ENCODE measurements at regions not wholly inside any gene's neighbourhood (a gene's known extent, or its start where the extent isn't known, plus 50 kb on each side); places are given as distances from the start of the nearest gene placed in this dataset.

GRCh38 chr5:52498607-52499006, 289.1 kb upstream of the ITGA1 start:
- no peak for DNase-seq (ENCODE audit: low spot score)

DNA sequence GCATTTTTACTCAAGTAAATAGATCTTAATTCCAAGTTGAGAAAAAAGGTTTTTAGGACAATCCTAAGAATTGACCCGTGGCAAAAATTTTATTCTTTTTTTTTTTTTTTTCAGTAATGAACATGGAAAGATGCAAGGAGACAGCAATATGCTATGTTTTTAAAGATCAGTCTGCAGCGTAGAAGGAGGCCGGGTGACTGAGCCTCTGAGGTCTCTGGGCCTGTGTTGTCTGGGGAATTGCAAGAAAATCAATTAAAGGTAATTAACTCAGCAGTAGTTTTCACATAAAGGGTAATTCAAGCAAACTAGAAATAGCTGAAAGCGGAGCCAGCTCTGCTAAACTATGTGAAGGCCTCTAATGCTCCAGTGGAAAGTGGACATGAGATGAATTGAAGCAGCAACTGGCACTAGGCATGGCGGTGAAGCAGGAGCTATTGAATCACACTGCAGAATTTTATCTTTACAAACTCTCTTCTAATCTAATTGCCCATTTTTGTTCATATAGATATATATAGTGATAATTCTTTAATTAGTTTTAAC, 285.2 kb upstream of the ITGA1 start:
- no peak for DNase-seq (ENCODE audit: low spot score)

DNA sequence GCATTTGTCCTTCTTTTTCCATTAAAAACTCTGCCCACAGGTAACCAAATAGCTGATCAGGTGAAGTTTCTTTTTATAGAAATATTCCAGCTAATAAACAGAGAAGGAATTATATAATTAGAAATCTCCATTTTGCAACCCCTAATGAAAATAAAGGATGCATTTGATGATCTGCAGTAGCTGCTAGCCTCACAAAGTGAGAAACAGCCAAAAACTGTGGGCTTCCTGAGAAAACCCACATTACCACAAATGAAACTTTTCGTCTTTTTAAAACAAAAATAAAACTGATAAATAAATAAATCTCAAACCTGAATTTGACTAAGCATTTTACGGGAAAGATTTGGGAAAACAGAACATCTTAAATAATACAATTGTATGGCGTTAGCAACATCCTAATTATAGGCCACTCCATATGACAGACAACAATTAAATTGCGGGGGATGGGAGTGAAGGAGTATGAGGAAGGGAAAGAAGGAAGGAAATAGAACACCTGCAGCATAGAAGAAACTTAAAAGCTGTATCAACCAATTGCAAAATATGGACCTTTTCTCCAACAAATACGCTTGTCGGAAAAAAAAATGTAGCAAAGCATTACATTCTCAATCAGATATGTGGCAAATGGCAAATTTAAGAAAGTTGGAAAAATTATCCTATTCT, 283.0 kb upstream of the ITGA1 start:
- no peak for DNase-seq (ENCODE audit: low spot score)

GRCh38 chr5:52517667-52518066, 270.0 kb upstream of the ITGA1 start:
- DNase-seq (ENCODE audit: low spot score): no peak

GRCh38 chr5:52520171-52520570, 267.5 kb upstream of the ITGA1 start:
- no peak for DNase-seq (ENCODE audit: low spot score)

- DNase-seq (ENCODE audit: low spot score): no peak
These were observed 266.5 kb upstream of the ITGA1 start for GRCh38 chr5:52521236-52521635.

DNA sequence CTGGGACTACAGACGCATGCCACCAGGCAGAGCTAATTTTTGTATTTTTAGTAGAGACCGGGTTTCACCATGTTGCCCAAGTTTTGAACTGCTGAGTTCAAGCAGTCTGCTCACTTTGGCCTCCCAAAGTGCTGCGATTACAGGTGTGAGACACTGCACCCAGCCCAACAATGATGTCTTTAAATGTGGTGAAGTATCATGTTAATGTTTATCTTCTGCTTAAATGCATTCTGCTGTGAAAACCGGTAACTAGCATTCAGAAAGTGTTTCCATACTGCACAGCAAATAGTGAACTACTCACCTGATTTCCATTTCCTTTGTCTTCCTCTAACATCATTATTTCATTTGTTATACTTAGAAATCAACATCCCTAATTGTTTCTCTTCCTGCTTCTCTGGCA, 264.0 kb upstream of the ITGA1 start:
- DNase-seq (ENCODE audit: low spot score): no peak

DNA sequence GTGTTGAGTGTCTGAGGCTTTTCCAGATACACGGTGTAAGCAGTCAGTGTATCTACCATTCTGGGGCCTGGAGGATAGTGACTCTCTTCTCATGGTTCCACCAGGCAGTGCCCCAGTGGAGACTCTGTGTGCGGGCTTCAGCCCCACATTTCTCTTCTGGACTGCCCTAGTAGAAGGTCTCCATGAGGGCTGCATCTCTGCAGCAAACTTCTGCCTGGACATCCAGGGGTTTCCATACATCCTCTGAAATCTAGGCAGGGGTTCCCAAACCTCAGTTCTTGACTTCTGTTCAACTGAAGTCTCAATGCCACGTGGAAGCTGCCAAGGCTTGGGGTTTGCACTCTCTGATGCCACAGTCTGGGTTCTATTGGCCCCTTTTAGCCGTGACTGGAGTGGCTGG, 256.6 kb upstream of the ITGA1 start:
- DNase-seq (ENCODE audit: low spot score): no peak

- no peak for DNase-seq (ENCODE audit: low spot score)
These were observed 244.1 kb upstream of the ITGA1 start for GRCh38 chr5:52543594-52543993.

- no peak for DNase-seq (ENCODE audit: low spot score)
These were observed 243.0 kb upstream of the ITGA1 start for GRCh38 chr5:52544738-52545137.

DNA sequence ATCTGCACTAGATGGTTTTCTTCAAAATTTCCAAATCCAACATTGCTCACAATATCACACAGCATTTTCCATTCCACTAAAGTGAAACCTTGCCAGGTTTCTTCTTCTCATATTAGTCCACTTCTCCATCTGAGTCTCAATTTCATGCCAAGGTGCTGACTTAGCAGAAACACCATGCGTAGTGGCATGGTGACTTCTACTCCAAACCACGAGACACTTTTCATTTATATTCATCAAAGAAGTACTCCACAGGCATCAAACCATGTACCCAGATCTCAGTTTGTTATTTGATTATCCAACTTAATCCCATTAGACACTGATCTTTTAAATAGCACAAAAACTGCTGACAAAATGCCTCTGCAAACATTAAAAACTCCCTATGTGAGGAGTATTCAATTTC, 233.4 kb upstream of the ITGA1 start:
- DNase-seq (ENCODE audit: low spot score): no peak

DNA sequence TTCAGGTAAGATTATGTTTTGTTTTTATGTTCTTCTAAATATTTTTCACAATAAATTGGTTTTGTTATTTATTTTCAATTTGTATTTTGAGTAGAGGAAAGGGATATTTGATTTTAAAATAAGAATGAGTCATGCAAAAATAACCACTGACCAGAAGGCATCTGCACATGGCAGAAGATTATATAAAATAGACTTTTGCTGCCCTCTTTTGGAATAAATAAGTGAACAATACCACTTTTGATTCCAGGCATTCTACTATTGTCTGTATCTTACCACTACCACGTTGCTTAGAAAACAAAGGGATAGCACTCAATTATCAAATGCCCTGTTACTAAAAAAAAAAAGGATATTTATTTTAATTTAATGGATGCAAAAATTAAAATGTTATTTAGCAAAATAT, 227.3 kb upstream of the ITGA1 start:
- no peak for DNase-seq (ENCODE audit: low spot score)

GRCh38 chr5:52562473-52562872, 225.2 kb upstream of the ITGA1 start:
- no peak for DNase-seq (ENCODE audit: low spot score)

DNA sequence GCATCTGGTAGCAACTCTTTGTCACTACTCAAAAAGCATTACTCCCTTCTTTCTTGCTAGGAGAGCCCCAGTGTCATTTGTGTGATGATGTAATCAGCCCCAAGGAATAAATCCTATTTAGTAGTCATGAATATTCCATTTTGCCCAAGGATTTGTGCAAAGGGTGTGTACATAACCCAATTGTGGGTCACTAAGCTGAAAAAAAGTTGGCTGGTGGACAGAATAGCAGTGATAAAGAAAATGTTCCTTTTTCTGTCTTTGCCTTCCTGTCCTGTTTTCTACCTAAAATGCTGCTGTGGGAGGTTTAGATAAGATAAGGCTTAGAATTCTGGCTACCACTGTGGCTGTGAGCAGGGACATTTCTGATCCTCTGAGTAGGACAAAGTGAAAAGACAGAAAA, 223.1 kb upstream of the ITGA1 start:
- DNase-seq (ENCODE audit: low spot score): no peak

DNA sequence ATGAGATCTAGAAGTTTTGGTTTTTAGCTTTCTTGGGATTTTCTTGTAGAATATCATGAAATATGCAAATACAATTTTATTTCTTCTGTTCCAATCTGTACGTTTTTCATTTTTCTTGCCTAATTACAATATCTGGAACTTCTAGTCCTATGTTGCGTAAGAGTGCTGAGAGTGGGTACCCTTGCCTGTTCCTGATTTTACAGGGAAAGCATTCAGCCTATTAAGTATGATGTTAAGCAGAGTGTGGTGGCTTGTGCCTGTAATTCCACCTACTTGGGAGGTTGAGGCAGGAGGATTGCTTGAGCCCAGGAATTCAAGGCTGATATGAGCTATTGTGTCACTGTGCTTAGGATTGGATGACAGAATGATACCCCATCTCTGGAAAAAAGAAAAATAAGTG, 210.2 kb upstream of the ITGA1 start:
- no peak for DNase-seq (ENCODE audit: low spot score)

- no peak for DNase-seq (ENCODE audit: low spot score)
These were observed 208.3 kb upstream of the ITGA1 start for GRCh38 chr5:52579391-52579790.

GRCh38 chr5:52580921-52581320, 206.8 kb upstream of the ITGA1 start:
- DNase-seq (ENCODE audit: low spot score): no peak

GRCh38 chr5:52582313-52582712, 205.4 kb upstream of the ITGA1 start:
- no peak for DNase-seq (ENCODE audit: low spot score)

DNA sequence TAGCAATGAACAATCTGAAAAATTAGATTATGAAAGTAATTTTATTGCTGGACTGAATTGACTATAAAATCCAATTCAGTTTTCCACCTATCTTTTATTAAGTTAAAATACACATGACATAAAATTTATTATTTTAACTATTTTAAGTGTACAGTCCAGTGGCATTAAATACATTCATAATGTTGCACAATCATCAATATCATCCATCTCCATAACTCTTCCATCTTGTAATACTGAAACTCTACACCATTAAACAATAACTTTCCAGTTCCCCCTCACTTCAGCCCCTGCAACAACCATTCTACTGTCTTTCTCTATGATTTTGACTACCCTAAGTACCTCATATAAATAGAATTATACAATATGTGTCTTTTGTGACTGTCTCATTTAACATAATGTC, 200.6 kb upstream of the ITGA1 start:
- DNase-seq (ENCODE audit: low spot score): no peak

GRCh38 chr5:52597625-52598024, 190.1 kb upstream of the ITGA1 start:
- DNase-seq (ENCODE audit: low spot score): no peak

DNA sequence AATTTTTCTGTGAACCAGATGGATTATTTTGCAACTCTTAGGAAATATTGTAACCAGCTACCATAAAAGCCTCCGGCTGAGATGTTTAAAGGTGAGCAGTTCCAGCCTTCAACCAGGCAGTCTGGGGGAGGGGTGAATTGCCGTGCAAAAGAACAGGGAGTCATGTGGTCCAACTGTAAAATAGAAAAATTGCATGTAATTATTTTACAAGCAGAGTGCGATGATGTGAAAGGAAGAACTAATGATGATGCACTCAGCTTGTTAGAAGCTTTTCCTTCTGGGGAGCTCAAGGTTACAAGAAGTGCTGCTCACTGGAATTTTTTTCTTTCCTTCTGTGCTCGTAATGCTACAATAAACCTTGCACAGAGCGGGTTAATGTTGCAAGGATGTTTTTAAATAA, 188.7 kb upstream of the ITGA1 start:
- no peak for DNase-seq (ENCODE audit: low spot score)

- DNase-seq (ENCODE audit: low spot score): no peak
These were observed 183.8 kb upstream of the ITGA1 start for GRCh38 chr5:52603778-52604554.

Measured in cerebellar cortex (tissue), 1 donor.